GM19438 (cell line): ENCODE measurements at regions not wholly inside any gene's neighbourhood (a gene's known extent, or its start where the extent isn't known, plus 50 kb on each side); places are given as distances from the start of the nearest gene placed in this dataset.
A peak's percentile ranks its signal among the peaks of the same experiment; 100 is the strongest.

Source experiments
- ATAC-seq: cut with Tn5 transposase; IDR thresholded peaks from one replicate; pipeline ENCODE4 v1.9.1; 2021; ENCODE audit warnings: low read depth; ENCODE audit not compliant: unreplicated experiment

GRCh38 chr4:85376285-85376684, 98.7 kb upstream of the ARHGAP24 start:
- ATAC-seq = no peak

- no peak for ATAC-seq
These were observed 93.0 kb upstream of the ARHGAP24 start for GRCh38 chr4:85381968-85382367.

GRCh38 chr4:85391071-85391470, 83.9 kb upstream of the ARHGAP24 start:
- no peak for ATAC-seq

- peak; percentile 94 for ATAC-seq
These were observed 83.2 kb upstream of the ARHGAP24 start for GRCh38 chr4:85391589-85392410.

- ATAC-seq = peak; percentile 49
These were observed 81.7 kb upstream of the ARHGAP24 start for GRCh38 chr4:85393201-85393600.

- no peak for ATAC-seq
These were observed 76.7 kb upstream of the ARHGAP24 start for GRCh38 chr4:85398276-85398675.

- ATAC-seq = peak; percentile 67
These were observed 75.7 kb upstream of the ARHGAP24 start for GRCh38 chr4:85399270-85399669.

- ATAC-seq = no peak
These were observed 72.6 kb upstream of the ARHGAP24 start for GRCh38 chr4:85402371-85402770.

GRCh38 chr4:85406185-85406584, 68.8 kb upstream of the ARHGAP24 start:
- ATAC-seq = no peak

GRCh38 chr4:85407546-85407945, 67.4 kb upstream of the ARHGAP24 start:
- ATAC-seq = no peak

- ATAC-seq = no peak
These were observed 66.6 kb upstream of the ARHGAP24 start for GRCh38 chr4:85408301-85408700.

GRCh38 chr4:85409251-85409650, 65.7 kb upstream of the ARHGAP24 start:
- no peak for ATAC-seq

GRCh38 chr4:85411386-85411785, 63.6 kb upstream of the ARHGAP24 start:
- ATAC-seq = no peak

- no peak for ATAC-seq
These were observed 60.0 kb upstream of the ARHGAP24 start for GRCh38 chr4:85414972-85415371.

GRCh38 chr4:85416094-85416493, 58.9 kb upstream of the ARHGAP24 start:
- ATAC-seq = no peak

- no peak for ATAC-seq
These were observed 55.8 kb upstream of the ARHGAP24 start for GRCh38 chr4:85419103-85419502.

- no peak for ATAC-seq
These were observed 54.1 kb upstream of the ARHGAP24 start for GRCh38 chr4:85420831-85421230.

- peak; percentile 71 for ATAC-seq
These were observed 51.5 kb upstream of the ARHGAP24 start for GRCh38 chr4:85423431-85423830.
